Epithelial cell of esophagus (primary cell): ENCODE measurements at regions not wholly inside any gene's neighbourhood (a gene's known extent, or its start where the extent isn't known, plus 50 kb on each side); places are given as distances from the start of the nearest gene placed in this dataset.

ENCODE experiments used
- DNase-seq: peaks from one replicate; pipeline ENCODE4 v3.0.0; 2010; ENCODE audit warnings: low read depth
- H3K4me3 ChIP-seq: 2 replicates; pipeline ENCODE4 v1.5.1; 2011; ENCODE audit warnings: mild to moderate bottlenecking, low read length, control low read depth
- TF ChIP-seq, protein P1 (sequence below): IDR thresholded peaks from 2 replicates; pipeline ENCODE4 v1.5.1; 2011; ENCODE audit warnings: low read depth, mild to moderate bottlenecking, low read length, control low read depth, inconsistent platforms; ENCODE audit not compliant: insufficient read depth; ENCODE audit errors: missing control alignments

DNA sequence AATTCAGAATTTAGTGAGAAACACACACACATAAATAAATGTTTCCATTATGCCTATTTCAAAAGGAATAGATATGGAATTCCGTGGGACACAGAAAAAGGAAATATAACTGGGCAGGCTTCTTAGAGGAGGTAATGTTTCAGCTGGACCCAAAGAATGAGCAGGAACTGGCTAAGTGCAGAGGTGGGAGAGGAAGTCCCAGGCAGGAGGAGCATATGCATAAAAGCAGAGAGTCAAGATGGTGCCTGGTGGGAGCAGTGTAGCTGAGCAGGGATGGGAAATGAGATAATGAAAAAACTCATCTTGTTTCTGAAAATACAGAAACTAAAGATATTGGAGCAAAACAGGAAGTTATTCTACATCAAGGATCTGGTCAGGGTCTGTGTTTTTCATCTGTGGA is 115.2 kb upstream of the MAGI3 start:
- no peak overlapping the region for H3K4me3 ChIP-seq
- no peak for DNase-seq
- TF ChIP-seq, protein P1, sequence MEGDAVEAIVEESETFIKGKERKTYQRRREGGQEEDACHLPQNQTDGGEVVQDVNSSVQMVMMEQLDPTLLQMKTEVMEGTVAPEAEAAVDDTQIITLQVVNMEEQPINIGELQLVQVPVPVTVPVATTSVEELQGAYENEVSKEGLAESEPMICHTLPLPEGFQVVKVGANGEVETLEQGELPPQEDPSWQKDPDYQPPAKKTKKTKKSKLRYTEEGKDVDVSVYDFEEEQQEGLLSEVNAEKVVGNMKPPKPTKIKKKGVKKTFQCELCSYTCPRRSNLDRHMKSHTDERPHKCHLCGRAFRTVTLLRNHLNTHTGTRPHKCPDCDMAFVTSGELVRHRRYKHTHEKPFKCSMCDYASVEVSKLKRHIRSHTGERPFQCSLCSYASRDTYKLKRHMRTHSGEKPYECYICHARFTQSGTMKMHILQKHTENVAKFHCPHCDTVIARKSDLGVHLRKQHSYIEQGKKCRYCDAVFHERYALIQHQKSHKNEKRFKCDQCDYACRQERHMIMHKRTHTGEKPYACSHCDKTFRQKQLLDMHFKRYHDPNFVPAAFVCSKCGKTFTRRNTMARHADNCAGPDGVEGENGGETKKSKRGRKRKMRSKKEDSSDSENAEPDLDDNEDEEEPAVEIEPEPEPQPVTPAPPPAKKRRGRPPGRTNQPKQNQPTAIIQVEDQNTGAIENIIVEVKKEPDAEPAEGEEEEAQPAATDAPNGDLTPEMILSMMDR = no peak

DNA sequence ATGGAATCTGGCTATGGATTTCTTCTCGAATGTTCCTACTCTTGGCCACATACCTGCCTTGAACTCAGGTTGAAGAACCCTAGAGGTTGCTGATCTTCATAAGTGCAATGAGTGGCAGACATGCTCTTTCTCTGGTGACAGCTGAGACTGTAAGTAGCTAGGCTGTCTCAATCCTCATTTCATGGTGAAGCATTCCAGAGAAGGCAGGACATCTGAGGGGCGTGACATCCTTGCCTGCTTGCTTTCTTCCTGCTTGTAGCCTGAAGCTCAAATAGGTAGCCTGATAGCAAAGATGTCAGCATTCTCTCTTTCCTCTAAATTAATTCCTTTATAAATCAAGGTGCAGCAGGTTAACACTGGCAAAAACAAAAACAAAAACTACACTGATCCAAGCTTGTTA is 114.6 kb upstream of the MAGI3 start:
- no peak overlapping the region for H3K4me3 ChIP-seq
- DNase-seq = peak; percentile 14
- TF ChIP-seq, protein P1 = no peak

DNA sequence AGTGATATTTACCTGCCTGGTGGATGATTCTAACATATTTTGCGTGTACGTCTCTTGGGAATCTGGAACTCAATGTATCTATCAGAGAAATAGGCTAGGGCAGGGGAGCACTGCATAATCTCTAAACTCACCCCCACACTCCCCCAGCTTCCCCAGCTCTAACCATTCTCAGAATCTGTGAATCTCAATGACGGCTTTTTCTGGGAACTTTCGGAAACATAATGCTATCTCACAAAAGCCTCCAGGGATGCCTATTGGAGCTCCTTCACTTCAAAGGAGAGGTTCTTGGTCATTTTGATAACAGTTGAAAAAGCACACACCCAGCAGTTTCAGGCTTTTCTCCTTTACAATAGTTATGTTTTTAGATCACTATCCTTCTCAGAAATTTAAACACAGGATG is 113.8 kb upstream of the MAGI3 start:
- H3K4me3 ChIP-seq = no peak overlapping the region
- TF ChIP-seq, protein P1 = no peak
- no peak for DNase-seq

DNA sequence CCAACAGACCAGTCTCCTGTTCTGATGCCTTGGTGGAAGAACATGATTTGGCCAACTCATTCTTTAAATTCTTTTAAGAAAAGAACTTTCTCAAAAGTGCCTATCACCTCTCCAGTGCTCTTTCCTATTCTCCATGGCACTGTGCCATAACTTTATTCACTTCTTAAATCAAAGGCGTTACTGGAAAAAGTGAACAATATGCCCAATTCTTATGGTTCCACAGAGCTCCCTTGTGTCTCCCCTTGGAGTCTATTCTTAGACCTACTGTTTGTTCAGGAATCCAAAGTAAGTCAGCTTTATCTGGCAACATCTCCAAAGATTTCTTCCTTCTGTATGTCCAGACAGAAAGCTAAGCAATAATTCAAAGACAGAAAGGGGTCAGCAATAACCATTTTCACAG is 111.9 kb upstream of the MAGI3 start:
- H3K4me3 ChIP-seq = no peak overlapping the region
- DNase-seq = no peak
- TF ChIP-seq, protein P1 = no peak

DNA sequence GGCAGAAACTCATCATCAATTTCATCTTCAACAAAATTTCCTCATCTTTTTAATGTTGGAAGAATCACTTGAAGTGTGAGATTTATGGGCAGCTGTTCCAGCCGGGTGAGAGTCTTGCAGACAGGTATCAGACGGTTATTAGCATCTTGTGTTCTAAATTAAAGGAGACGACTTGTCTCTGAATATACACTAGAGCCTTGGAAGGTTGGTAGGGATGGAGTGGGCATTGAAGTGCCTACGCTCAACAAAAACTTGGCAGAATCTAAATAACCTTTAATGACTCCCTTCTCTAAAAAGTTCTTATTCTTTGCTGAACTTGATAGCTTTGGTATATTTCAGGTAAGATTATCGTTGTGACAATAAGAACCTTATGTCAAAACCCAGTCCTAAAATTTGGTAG is 111.5 kb upstream of the MAGI3 start:
- TF ChIP-seq, protein P1 = no peak
- no peak overlapping the region for H3K4me3 ChIP-seq
- DNase-seq = no peak

DNA sequence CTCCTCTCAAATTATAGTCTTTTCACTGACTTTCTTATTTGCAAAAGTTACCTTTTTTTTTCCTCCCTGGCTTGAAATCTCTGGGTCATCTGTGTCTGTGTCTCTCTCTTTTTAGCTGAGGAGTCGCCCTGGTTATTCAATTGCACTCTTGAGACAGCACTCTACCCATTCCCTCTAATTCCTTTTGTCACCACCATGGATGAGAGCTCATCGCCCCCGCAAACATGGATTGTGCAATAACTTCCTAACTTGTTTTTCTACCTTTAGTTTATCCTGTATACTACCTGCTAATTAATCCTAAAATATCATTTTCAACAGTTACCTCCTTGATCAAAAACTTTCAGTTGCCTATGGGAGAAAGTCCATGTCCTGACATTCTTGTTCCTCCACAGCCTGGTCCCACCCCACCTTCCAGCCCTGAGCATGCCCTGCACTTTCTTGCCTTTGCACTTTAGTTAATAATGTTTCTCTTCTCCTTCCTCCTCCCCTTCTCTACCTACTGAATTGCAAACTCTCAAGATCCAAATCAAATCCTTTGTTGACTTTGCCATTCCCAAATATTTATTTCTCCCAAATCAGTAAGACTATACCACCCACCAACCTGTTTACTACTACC is 110.4 kb upstream of the MAGI3 start:
- TF ChIP-seq, protein P1 = no peak
- DNase-seq = peak; percentile 54
- no peak overlapping the region for H3K4me3 ChIP-seq

DNA sequence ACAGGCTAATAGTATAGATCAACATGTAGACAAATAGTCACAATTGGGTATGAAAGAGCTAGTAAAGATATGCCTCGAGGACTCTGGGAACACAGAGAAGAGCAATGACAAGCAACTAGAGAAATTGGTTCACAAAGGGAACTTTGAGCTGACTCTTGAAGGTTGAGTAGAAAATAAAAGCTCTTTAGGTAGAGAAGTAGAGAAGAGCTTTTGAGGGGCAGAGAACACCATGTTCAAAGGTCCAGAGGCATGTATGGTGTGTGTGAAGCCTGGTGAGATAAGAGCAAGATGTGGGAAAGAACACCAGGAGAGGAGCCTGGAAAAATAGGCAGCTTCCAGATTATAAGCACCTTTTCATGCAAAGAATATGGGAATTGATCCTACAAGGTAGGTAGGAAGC is 109.7 kb upstream of the MAGI3 start:
- TF ChIP-seq, protein P1 = no peak
- no peak for DNase-seq
- no peak overlapping the region for H3K4me3 ChIP-seq
